Endothelial cell of umbilical vein (primary cell): ENCODE measurements at regions not wholly inside any gene's neighbourhood (a gene's known extent, or its start where the extent isn't known, plus 50 kb on each side); places are given as distances from the start of the nearest gene placed in this dataset.

Source experiments
- BruUV-seq: library from RNA; stranded (reverse); fragments of 400-500 nt; replicated peaks from 2 replicates; lab custom pipeline; 2021; lab: Mats Ljungman, UMichigan
- CTCF ChIA-PET: fragments of 300-600, 350-600 bp; sonication (Branson Sonifier 250); formaldehyde crosslinking; loops from one replicate; lab custom pipeline; 2021; ENCODE audit warnings: antibody characterized with exemption, inconsistent platforms; lab: Charles Lee
- POLR2A ChIA-PET: fragments of 300-600, 350-600 bp; sonication (Branson Sonifier 250); formaldehyde crosslinking; loops from one replicate; lab custom pipeline; 2021; ENCODE audit warnings: antibody characterized with exemption, inconsistent platforms; lab: Charles Lee
- DNase-seq: peaks from one replicate; pipeline ENCODE4 v3.0.0-alpha.2; 2011; ENCODE audit warnings: low read depth, low spot score
- FAIRE-seq: peaks from 2 replicates; lab custom pipeline; 2011; peaks lifted over from hg19 to GRCh38; lab: Jason Lieb, UNC
- H2AFZ ChIP-seq: 2 replicates; pipeline ENCODE4 v1.6.0; 2012; ENCODE audit warnings: low read depth, low read length, control low read depth, inconsistent platforms
- H3K27ac ChIP-seq: 2 replicates; pipeline ENCODE4 v1.5.1; 2011; ENCODE audit warnings: low read depth, mild to moderate bottlenecking, control low read depth, low read length, moderate library complexity; ENCODE audit not compliant: insufficient read depth
- H3K27me3 ChIP-seq, 2 experiments: 2 replicates each; pipeline versions ENCODE4 v1.6.0 to v1.6.1; 2011; ENCODE audit warnings: low read length in 2 of 2, mixed read lengths in 1 of 2; ENCODE audit not compliant: control insufficient read depth in 2 of 2, insufficient read depth in 2 of 2
- H3K36me3 ChIP-seq, 2 experiments: 2 replicates in 1 of 2; 3 replicates in 1 of 2; pipeline ENCODE4 v1.5.1; 2011; ENCODE audit warnings: low read length in 2 of 2, mild to moderate bottlenecking in 1 of 2, moderate library complexity in 1 of 2; ENCODE audit not compliant: control insufficient read depth in 2 of 2, insufficient read depth in 2 of 2; ENCODE audit errors: extremely low read depth in 1 of 2
- H3K4me1 ChIP-seq: 3 replicates; pipeline ENCODE4 v1.5.1; 2011; ENCODE audit warnings: mild to moderate bottlenecking, low read length; ENCODE audit not compliant: control insufficient read depth, insufficient read depth; ENCODE audit errors: extremely low read depth
- H3K4me2 ChIP-seq: 2 replicates; pipeline ENCODE4 v1.6.1; 2011; ENCODE audit warnings: low read length, control low read depth, mixed read lengths; ENCODE audit not compliant: insufficient read depth
- H3K4me3 ChIP-seq, 3 experiments: fragments of 200-600 bp in 1 of 3; sonication (generic), shearing (Covaris generic) in 1 of 3; replicated peaks in 1 of 3; 2 replicates each; pipeline ENCODE4 v1.5.1; 2011 to 2016; ENCODE audit warnings: control low read depth in 3 of 3, low read length in 3 of 3, mild to moderate bottlenecking in 2 of 3, inconsistent platforms in 1 of 3, low read depth in 1 of 3, moderate library complexity in 1 of 3; ENCODE audit not compliant: insufficient read depth in 1 of 3
- H3K79me2 ChIP-seq: 2 replicates; pipeline ENCODE4 v1.6.0; 2012; ENCODE audit warnings: low read length, inconsistent platforms; ENCODE audit not compliant: control insufficient read depth, insufficient read depth
- H3K9ac ChIP-seq: replicated peaks from 2 replicates; pipeline ENCODE3; 2011; ENCODE audit warnings: low read length, control low read depth; ENCODE audit not compliant: insufficient read depth; ENCODE audit errors: extremely low read depth
- H3K9me1 ChIP-seq: replicated peaks from 3 replicates; pipeline ENCODE4 v1.6.0; 2011; ENCODE audit warnings: mild to moderate bottlenecking, low read length; ENCODE audit not compliant: control insufficient read depth, insufficient read depth; ENCODE audit errors: extremely low read depth
- H3K9me3 ChIP-seq: replicated peaks from 2 replicates; pipeline ENCODE4 v1.5.1; 2012; ENCODE audit warnings: low read length, inconsistent platforms; ENCODE audit not compliant: control insufficient read depth, insufficient read depth
- H4K20me1 ChIP-seq: replicated peaks from 2 replicates; pipeline ENCODE3; 2011; ENCODE audit warnings: mild to moderate bottlenecking, low read length; ENCODE audit not compliant: control insufficient read depth, insufficient read depth; ENCODE audit errors: extremely low read depth
- EZH2 ChIP-seq: IDR thresholded peaks from 2 replicates; pipeline ENCODE4 v1.6.1; 2012; ENCODE audit warnings: borderline replicate concordance, low read depth, mild to moderate bottlenecking, moderate library complexity, low read length, inconsistent platforms; ENCODE audit not compliant: severe bottlenecking
- FOS ChIP-seq: IDR thresholded peaks from 2 replicates; pipeline ENCODE4 v1.6.1; 2011; ENCODE audit warnings: mild to moderate bottlenecking, low read length, moderate library complexity, borderline replicate concordance; ENCODE audit not compliant: insufficient read depth
- GATA2 ChIP-seq: IDR thresholded peaks from 2 replicates; pipeline ENCODE4 v1.7.0; 2011; ENCODE audit warnings: low read depth, mild to moderate bottlenecking, moderate library complexity, mixed read lengths, low read length; ENCODE audit not compliant: insufficient read length, insufficient read depth
- JUN ChIP-seq: IDR thresholded peaks from 2 replicates; pipeline ENCODE4 v1.6.1; 2011; ENCODE audit warnings: borderline replicate concordance, low read depth; ENCODE audit not compliant: insufficient read length, insufficient read depth
- MYC ChIP-seq: IDR thresholded peaks from one replicate; pipeline ENCODE4 v1.6.1; 2011; ENCODE audit warnings: mild to moderate bottlenecking, low read depth, low read length
- POLR2A ChIP-seq: IDR thresholded peaks from 2 replicates; pipeline ENCODE4 v1.6.1; 2012; ENCODE audit warnings: low read depth, mild to moderate bottlenecking, control low read depth, low read length
- POLR2AphosphoS5 ChIP-seq: IDR thresholded peaks from 2 replicates; pipeline ENCODE4 v1.6.1; 2012; ENCODE audit warnings: low read depth, mild to moderate bottlenecking, control low read depth, low read length, moderate library complexity; ENCODE audit not compliant: insufficient read depth
- dilution Hi-C: fragments of 300-500 bp; cut with MboI; formaldehyde crosslinking; loops from one replicate; pipeline ENCODE4 v1.15.0; 2019; ENCODE audit warnings: low sequenced_read_pairs; ENCODE audit not compliant: extremely low pct_ligation_motif_present
- intact Hi-C: fragments of 100-400 bp; cut with micrococcal nuclease; formaldehyde crosslinking; loops from one replicate; pipeline ENCODE4 v1.10.0; 2022
- TF ChIP-seq, protein P1 (sequence below), 2 donors: IDR thresholded peaks; 1 replicate in 1 of 2; 2 replicates in 1 of 2; pipeline ENCODE4 v1.5.1; 2011; ENCODE audit warnings: low read length in 2 of 2, mild to moderate bottlenecking in 2 of 2, moderate library complexity in 2 of 2, control low read depth in 1 of 2, inconsistent platforms in 1 of 2, low read depth in 1 of 2; ENCODE audit not compliant: insufficient read depth in 1 of 2; ENCODE audit errors: extremely low read depth in 1 of 2
- TF ChIP-seq, protein P2 (sequence below): IDR thresholded peaks from 2 replicates; pipeline ENCODE4 v1.6.1; 2011; ENCODE audit not compliant: insufficient read depth, insufficient read length

DNA sequence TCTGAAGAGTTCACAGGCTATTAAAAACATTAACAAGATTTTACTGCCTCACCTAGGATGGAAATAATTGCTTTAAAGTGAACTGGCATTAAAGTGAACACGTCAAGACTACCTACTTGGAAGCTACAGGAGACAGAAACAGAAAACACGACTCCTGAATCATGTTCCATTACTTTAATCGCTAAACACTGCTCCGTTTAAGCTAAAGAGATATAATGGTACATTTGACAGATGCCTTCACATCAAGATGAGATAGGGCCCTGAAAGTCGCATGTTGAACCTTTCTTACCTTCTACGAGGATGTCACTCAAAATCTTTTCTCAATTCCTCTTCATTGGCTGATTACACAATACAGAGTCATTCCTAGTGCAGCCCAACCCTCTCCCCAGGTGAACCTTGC lies 206.3 kb upstream of the GATB start:
- dilution Hi-C loops (no loop called here), intact Hi-C loops (no loop called here)
- Histone ChIP-seq H3K27ac (no peak overlapping the region), H3K9me3 (no peaks in the 10 kb centered on the region), H3K4me2 (no peak overlapping the region), H3K36me3 (no peaks in the 10 kb centered on the region), H4K20me1 (no peaks in the 10 kb centered on the region), H3K4me3 (no peak overlapping the region), H2AFZ (no peak overlapping the region), H3K27me3 (no peaks in the 10 kb centered on the region), H3K79me2 (no peaks in the 10 kb centered on the region), H3K9ac (no peak overlapping the region), H3K9me1 (no peaks in the 10 kb centered on the region), H3K4me1 (no peaks in the 10 kb centered on the region)
- DNase-seq (no peak), FAIRE-seq (no peak)
- ChIA-PET POLR2A (no interaction called here), CTCF (no interaction called here)
- no TSS peak for BruUV-seq
- TF ChIP-seq MYC: no peak
- TF ChIP-seq, protein P1, sequence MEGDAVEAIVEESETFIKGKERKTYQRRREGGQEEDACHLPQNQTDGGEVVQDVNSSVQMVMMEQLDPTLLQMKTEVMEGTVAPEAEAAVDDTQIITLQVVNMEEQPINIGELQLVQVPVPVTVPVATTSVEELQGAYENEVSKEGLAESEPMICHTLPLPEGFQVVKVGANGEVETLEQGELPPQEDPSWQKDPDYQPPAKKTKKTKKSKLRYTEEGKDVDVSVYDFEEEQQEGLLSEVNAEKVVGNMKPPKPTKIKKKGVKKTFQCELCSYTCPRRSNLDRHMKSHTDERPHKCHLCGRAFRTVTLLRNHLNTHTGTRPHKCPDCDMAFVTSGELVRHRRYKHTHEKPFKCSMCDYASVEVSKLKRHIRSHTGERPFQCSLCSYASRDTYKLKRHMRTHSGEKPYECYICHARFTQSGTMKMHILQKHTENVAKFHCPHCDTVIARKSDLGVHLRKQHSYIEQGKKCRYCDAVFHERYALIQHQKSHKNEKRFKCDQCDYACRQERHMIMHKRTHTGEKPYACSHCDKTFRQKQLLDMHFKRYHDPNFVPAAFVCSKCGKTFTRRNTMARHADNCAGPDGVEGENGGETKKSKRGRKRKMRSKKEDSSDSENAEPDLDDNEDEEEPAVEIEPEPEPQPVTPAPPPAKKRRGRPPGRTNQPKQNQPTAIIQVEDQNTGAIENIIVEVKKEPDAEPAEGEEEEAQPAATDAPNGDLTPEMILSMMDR (IDR thresholded peaks at IDR 0.05; ENCODE audit: extremely low read depth in 1 of 2, insufficient read depth in 1 of 2, low read depth in 1 of 2, low read length in 2 of 2): no peak
- TF ChIP-seq, protein P2, sequence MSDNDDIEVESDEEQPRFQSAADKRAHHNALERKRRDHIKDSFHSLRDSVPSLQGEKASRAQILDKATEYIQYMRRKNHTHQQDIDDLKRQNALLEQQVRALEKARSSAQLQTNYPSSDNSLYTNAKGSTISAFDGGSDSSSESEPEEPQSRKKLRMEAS: no peak
- TF ChIP-seq POLR2AphosphoS5: no peak
- TF ChIP-seq POLR2A: no peak
- TF ChIP-seq GATA2: no peak
- TF ChIP-seq EZH2: no peak
- no peak for TF ChIP-seq FOS
- TF ChIP-seq JUN: no peak
